Renal cortical epithelial cell (primary cell): ENCODE measurements at regions not wholly inside any gene's neighbourhood (a gene's known extent, or its start where the extent isn't known, plus 50 kb on each side); places are given as distances from the start of the nearest gene placed in this dataset.
"Not testable (repeated sequence)": the region's sequence is repeated elsewhere in the genome, so short reads cannot be mapped to it uniquely, and the experiment has no call there.

Experiments used
- DNase-seq: peaks from one replicate; pipeline ENCODE4 v3.0.0-alpha.2; 2011; ENCODE audit warnings: low read depth

- not testable (repeated sequence) for DNase-seq
These were observed 88.6 kb upstream of the NFIL3 start for GRCh38 chr9:91512235-91512634.

DNA sequence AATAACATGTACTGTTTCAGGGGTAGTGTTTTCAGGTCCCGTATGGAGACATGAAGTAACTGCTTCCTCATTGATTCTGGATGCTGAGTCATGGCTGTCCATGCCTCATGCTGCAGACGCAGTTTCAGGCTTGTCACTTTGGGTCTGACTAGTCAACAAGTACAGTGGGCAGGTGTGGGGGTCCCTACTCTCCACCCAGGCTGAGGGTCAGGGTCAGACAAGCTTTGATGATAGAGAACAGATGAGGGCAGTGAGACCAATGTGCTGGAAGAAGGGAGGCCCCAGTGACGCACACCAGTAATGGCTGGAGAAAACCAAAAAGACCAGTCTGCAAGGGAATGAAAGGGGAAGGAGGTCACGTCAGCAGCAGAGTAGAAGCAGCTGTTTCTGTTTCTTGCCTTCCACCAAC, 80.0 kb upstream of the NFIL3 start:
- no peak for DNase-seq

GRCh38 chr9:91502913-91503672, 79.5 kb upstream of the NFIL3 start:
- no peak for DNase-seq

- DNase-seq, result no peak
These were observed 78.8 kb upstream of the NFIL3 start for GRCh38 chr9:91502475-91502874.

DNA sequence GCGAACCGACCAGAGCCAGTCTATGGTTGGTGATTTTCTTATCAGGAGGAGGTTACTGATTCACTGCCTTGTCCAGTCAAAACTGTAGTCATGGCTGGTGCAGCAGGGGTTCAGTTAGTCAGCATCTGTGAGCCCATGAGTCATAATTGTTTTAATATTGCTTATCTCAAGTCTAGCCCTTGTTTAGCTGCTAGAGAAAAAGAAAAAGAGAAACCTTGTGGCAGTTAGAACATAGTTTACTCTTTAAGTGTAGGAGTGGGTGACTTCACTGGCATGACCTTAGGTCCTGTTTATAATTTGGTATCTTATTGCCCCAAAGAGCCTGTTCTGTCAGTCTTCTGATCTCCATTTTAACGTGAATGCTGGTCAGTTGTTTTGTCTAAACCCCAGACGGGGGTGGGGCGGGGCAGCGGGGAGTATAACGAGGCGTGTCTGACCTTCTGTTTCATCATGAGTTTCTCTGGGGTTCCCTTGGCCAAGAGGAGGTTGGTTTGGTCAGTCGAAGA, 76.9 kb upstream of the NFIL3 start:
- DNase-seq, result peak; percentile 66

DNA sequence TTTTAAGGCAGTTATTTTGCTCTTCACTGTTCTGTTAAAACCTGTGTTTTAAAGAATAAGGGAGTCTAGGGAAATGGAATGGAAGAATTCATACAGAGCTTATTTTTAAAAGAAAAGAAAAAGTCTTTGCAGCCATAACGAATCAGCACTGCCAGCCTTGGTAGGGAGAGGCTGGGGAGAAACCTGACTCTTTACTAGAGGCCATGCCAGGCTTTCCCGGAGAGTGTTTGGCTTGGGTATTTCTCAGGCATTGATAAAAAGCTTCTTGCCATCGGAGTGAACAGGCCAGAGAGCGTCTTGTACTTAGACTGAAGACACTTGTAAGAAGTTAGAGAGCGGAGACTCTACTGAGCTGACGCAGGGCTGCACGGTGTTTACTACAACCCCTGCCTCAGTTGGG, 72.7 kb upstream of the NFIL3 start:
- DNase-seq, result no peak

- DNase-seq, result peak; percentile 28
These were observed 71.8 kb upstream of the NFIL3 start for GRCh38 chr9:91495450-91495849.

GRCh38 chr9:91494751-91495150, 71.1 kb upstream of the NFIL3 start:
- no peak for DNase-seq

DNA sequence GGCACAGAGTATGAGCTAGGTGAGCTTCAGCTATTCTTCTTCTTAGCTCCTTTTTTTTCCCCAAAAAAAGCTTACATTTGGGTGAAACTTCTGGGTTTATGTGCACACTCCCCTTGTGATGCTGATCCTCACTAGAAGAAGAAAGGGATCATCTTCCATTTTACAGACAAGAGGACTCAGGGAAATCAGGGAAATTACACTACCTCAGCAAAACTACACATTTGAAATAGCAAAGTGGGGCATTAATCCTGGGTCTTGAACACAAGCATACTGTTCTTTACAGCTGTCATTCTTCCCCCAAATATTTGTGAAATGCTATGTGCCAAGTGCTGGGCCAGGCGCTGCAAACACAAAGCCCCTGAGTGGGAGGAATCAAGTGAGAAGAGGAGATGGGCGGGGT, 68.6 kb upstream of the NFIL3 start:
- DNase-seq, result no peak

DNA sequence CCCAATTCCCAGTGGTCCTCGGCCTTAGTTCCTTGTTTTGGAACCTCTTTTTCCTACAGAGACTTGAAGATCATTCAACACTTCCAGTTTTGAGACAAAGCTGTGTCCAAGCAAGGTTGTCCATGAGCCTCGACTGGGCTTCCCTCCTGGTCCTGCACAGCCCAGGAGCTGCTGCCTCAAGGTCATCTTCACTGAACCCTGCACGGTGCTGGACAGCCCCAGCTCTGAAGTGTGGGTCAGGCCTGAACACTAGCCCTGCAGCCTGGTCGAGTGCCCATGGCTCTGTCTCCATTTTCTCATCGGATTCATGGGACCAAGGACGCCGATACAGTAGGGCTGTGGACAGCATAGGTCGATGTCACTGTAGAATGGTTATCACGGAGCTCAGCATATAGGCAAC, 68.0 kb upstream of the NFIL3 start:
- DNase-seq, result no peak

- no peak for DNase-seq
These were observed 65.8 kb upstream of the NFIL3 start for GRCh38 chr9:91489361-91489899.

- no peak for DNase-seq
These were observed 64.7 kb upstream of the NFIL3 start for GRCh38 chr9:91488341-91488740.

- DNase-seq, result no peak
These were observed 63.3 kb upstream of the NFIL3 start for GRCh38 chr9:91486699-91487497.

- no peak for DNase-seq
These were observed 61.4 kb upstream of the NFIL3 start for GRCh38 chr9:91485006-91485405.

DNA sequence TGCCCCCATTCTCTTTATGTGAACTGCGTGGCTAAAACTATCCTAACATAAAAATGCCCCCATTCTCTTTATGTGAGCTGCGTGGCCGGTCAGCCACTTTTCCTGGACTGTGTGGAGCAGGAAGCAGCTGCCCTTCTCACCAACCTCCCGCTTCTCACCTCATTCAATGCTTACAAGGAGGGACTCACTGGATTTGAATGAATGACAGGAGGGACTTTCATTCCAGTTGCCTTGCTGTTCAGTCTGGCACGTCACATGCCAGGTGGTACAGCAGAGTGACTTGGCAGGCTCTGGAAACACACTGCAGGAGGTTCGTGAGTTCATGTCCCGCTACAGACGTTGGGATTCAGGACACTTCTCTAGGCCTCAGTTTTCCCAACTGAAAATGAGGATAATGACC, 60.2 kb upstream of the NFIL3 start:
- DNase-seq, result no peak

- no peak for DNase-seq
These were observed 59.6 kb upstream of the NFIL3 start for GRCh38 chr9:91483189-91483691.

DNA sequence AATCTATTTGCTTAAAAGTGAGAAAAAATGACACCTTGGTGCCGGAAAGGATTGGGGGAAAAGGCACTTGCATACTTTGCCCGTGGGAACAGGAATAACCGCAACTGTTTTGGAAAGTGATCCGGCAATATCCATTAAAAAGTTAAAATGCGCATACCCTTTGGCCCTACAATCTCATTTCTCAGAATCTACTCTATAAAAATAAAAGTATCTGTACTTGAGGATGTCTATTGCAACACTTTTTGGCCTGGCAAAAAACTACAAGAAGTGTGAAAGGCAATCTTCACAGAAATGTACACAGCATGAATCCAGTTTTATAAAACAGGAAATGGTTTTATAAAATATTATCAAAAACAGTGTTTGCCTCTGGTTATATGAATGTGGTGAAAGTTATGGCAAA, 58.3 kb upstream of the NFIL3 start:
- no peak for DNase-seq

GRCh38 chr9:91477106-91477505, 53.5 kb upstream of the NFIL3 start:
- no peak for DNase-seq

- DNase-seq, result peak; percentile 29
These were observed 51.0 kb upstream of the NFIL3 start for GRCh38 chr9:91474656-91475055.
